ENCODE measurements at regions not wholly inside any gene's neighbourhood (a gene's known extent, or its start where the extent isn't known, plus 50 kb on each side); places are given as distances from the start of the nearest gene placed in this dataset.

DNA sequence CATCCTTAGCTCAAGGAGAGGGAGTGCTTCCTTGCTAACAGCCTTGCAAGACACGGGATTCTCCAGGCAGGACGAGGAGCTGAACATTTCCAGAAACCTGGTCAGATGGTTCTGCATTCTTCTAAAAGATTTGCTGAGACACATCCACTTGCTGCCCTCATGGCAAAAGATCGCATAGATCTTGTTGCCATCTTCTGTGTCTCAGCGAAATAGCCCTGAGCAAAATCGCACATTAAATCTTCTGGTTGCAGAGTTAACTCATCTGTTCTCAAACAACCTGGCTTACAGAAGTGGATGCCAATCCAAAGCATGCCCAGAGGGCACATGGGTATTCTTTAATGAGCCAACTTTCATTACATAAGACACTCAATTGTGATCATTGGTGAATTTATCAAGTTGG, 167.5 kb downstream of the PRKX start:
- WGBS, 2 donors (ENCODE audit: extremely low coverage in 2 of 2, insufficient read length in 2 of 2, insufficient replicate concordance in 1 of 2) = no CpG with 5 or more reads among the region's 5 CpGs
- Histone ChIP-seq H2BK120ac (ENCODE audit: low read depth, low read length) (no peak overlapping the region), H4K8ac (ENCODE audit: low read depth, low read length) (no peak overlapping the region), H3K9ac (ENCODE audit: low read depth, low read length, poor library complexity) (no peak overlapping the region), H2BK12ac (ENCODE audit: low read length) (no peak overlapping the region), H3K18ac (ENCODE audit: low read length) (no peak overlapping the region), H2BK15ac (ENCODE audit: low read length) (no peak overlapping the region), H3K4me1 (ENCODE audit: control insufficient read depth in 2 of 2, insufficient read depth in 1 of 2, low read depth in 1 of 2, low read length in 2 of 2) (no peaks in the 10 kb centered on the region), H3K27ac (replicated peaks; ENCODE audit: low read length) (no peak overlapping the region), H3K23ac (ENCODE audit: low read depth, low read length, poor library complexity) (no peak overlapping the region), H4K91ac (ENCODE audit: low read depth, low read length, poor library complexity) (no peak overlapping the region), H3K27me3 (ENCODE audit: control insufficient read depth in 3 of 3, insufficient read depth in 3 of 3, low read depth in 1 of 3, low read length in 3 of 3) (no peaks in the 10 kb centered on the region), H3K4me3 (ENCODE audit: low read length in 2 of 2) (no peak overlapping the region), H2AFZ (ENCODE audit: low read length) (no peak overlapping the region), H2AK5ac (ENCODE audit: low read depth, low read length) (no peak overlapping the region), H3K79me1 (ENCODE audit: low read depth, low read length) (no peaks in the 10 kb centered on the region), H3K14ac (ENCODE audit: low read length) (no peak overlapping the region), H3K9me3 (replicated peaks in 1 of 2; ENCODE audit: control insufficient read depth in 2 of 2, insufficient read depth in 1 of 2, low read depth in 1 of 2, low read length in 2 of 2) (no peaks in the 10 kb centered on the region), H3K4ac (ENCODE audit: low read length) (no peak overlapping the region), H3K4me2 (ENCODE audit: insufficient read depth, low read length, poor library complexity, severe bottlenecking) (no peak overlapping the region), H2BK5ac (ENCODE audit: low read length) (no peak overlapping the region), H3K36me3 (replicated peaks in 1 of 2; ENCODE audit: control insufficient read depth in 2 of 2, insufficient read depth in 2 of 2, low read length in 2 of 2) (no peaks in the 10 kb centered on the region)
- no peak for DNase-seq (ENCODE audit: low spot score)

GRCh38 chrX:3541336-3541735, 172.1 kb downstream of the PRKX start:
- Histone ChIP-seq H3K4me1 (ENCODE audit: control insufficient read depth in 2 of 2, insufficient read depth in 1 of 2, low read depth in 1 of 2, low read length in 2 of 2) (no peaks in the 10 kb centered on the region), H3K79me1 (ENCODE audit: low read depth, low read length) (no peaks in the 10 kb centered on the region), H4K91ac (ENCODE audit: low read depth, low read length, poor library complexity) (no peak overlapping the region), H3K14ac (ENCODE audit: low read length) (no peak overlapping the region), H2AK5ac (ENCODE audit: low read depth, low read length) (no peak overlapping the region), H3K4me3 (ENCODE audit: low read length in 2 of 2) (no peak overlapping the region), H4K8ac (ENCODE audit: low read depth, low read length) (no peak overlapping the region), H3K27ac (replicated peaks; ENCODE audit: low read length) (no peak overlapping the region), H3K18ac (ENCODE audit: low read length) (no peak overlapping the region), H3K27me3 (ENCODE audit: control insufficient read depth in 3 of 3, insufficient read depth in 3 of 3, low read depth in 1 of 3, low read length in 3 of 3) (no peaks in the 10 kb centered on the region), H3K36me3 (replicated peaks in 1 of 2; ENCODE audit: control insufficient read depth in 2 of 2, insufficient read depth in 2 of 2, low read length in 2 of 2) (no peaks in the 10 kb centered on the region), H3K4ac (ENCODE audit: low read length) (no peak overlapping the region), H3K4me2 (ENCODE audit: insufficient read depth, low read length, poor library complexity, severe bottlenecking) (no peak overlapping the region), H2BK15ac (ENCODE audit: low read length) (no peak overlapping the region), H2BK12ac (ENCODE audit: low read length) (no peak overlapping the region), H2AFZ (ENCODE audit: low read length) (no peak overlapping the region), H2BK120ac (ENCODE audit: low read depth, low read length) (no peak overlapping the region), H2BK5ac (ENCODE audit: low read length) (no peak overlapping the region), H3K23ac (ENCODE audit: low read depth, low read length, poor library complexity) (no peak overlapping the region), H3K9me3 (replicated peaks in 1 of 2; ENCODE audit: control insufficient read depth in 2 of 2, insufficient read depth in 1 of 2, low read depth in 1 of 2, low read length in 2 of 2) (no peaks in the 10 kb centered on the region), H3K9ac (ENCODE audit: low read depth, low read length, poor library complexity) (no peak overlapping the region)
- no peak for DNase-seq (ENCODE audit: low spot score)
- no CpG with 5 or more reads among the region's 2 CpGs for WGBS, 2 donors (ENCODE audit: extremely low coverage in 2 of 2, insufficient read length in 2 of 2, insufficient replicate concordance in 1 of 2)

DNA sequence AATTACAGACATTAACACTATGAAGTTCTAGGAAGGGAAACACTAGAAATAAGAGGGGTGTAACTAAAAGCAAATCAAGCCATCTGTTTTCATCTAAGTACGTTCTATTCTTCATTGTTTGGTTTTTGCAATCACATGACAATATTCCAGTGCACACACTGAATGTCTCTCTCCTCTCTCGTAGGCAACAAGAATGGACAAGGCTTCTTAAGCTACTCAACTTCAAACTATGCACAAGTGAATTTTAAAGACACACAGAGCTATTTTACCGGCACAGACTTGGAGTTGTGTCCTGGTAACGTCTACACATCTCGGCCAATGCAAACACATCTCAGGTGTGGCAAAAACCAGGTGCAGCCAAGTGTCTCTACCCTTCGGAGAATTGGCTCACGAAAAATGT, 173.3 kb downstream of the PRKX start:
- Histone ChIP-seq H3K23ac (ENCODE audit: low read depth, low read length, poor library complexity) (no peak overlapping the region), H3K27ac (replicated peaks; ENCODE audit: low read length) (no peak overlapping the region), H3K14ac (ENCODE audit: low read length) (no peak overlapping the region), H2BK12ac (ENCODE audit: low read length) (no peak overlapping the region), H3K9ac (ENCODE audit: low read depth, low read length, poor library complexity) (no peak overlapping the region), H3K4ac (ENCODE audit: low read length) (no peak overlapping the region), H2AFZ (ENCODE audit: low read length) (no peak overlapping the region), H3K9me3 (replicated peaks in 1 of 2; ENCODE audit: control insufficient read depth in 2 of 2, insufficient read depth in 1 of 2, low read depth in 1 of 2, low read length in 2 of 2) (no peaks in the 10 kb centered on the region), H2AK5ac (ENCODE audit: low read depth, low read length) (no peak overlapping the region), H3K36me3 (replicated peaks in 1 of 2; ENCODE audit: control insufficient read depth in 2 of 2, insufficient read depth in 2 of 2, low read length in 2 of 2) (no peaks in the 10 kb centered on the region), H4K91ac (ENCODE audit: low read depth, low read length, poor library complexity) (no peak overlapping the region), H3K79me1 (ENCODE audit: low read depth, low read length) (no peaks in the 10 kb centered on the region), H2BK5ac (ENCODE audit: low read length) (no peak overlapping the region), H2BK15ac (ENCODE audit: low read length) (no peak overlapping the region), H2BK120ac (ENCODE audit: low read depth, low read length) (no peak overlapping the region), H3K4me3 (ENCODE audit: low read length in 2 of 2) (no peak overlapping the region), H4K8ac (ENCODE audit: low read depth, low read length) (no peak overlapping the region), H3K27me3 (ENCODE audit: control insufficient read depth in 3 of 3, insufficient read depth in 3 of 3, low read depth in 1 of 3, low read length in 3 of 3) (no peaks in the 10 kb centered on the region), H3K4me2 (ENCODE audit: insufficient read depth, low read length, poor library complexity, severe bottlenecking) (no peak overlapping the region), H3K18ac (ENCODE audit: low read length) (no peak overlapping the region), H3K4me1 (ENCODE audit: control insufficient read depth in 2 of 2, insufficient read depth in 1 of 2, low read depth in 1 of 2, low read length in 2 of 2) (no peaks in the 10 kb centered on the region)
- no CpG with 5 or more reads among the region's 7 CpGs for WGBS, 2 donors (ENCODE audit: extremely low coverage in 2 of 2, insufficient read length in 2 of 2, insufficient replicate concordance in 1 of 2)
- no peak for DNase-seq (ENCODE audit: low spot score)

- no peaks in the 10 kb centered on the region for H3K9me3 ChIP-seq (replicated peaks in 1 of 2; ENCODE audit: control insufficient read depth in 2 of 2, insufficient read depth in 1 of 2, low read depth in 1 of 2, low read length in 2 of 2)
- no peak overlapping the region for H2AK5ac ChIP-seq (ENCODE audit: low read depth, low read length)
- H2BK120ac ChIP-seq (ENCODE audit: low read depth, low read length) = no peak overlapping the region
- H3K27me3 ChIP-seq (ENCODE audit: control insufficient read depth in 3 of 3, insufficient read depth in 3 of 3, low read depth in 1 of 3, low read length in 3 of 3) = no peaks in the 10 kb centered on the region
- H2BK5ac ChIP-seq (ENCODE audit: low read length) = no peak overlapping the region
- H2BK12ac ChIP-seq (ENCODE audit: low read length) = no peak overlapping the region
- H3K23ac ChIP-seq (ENCODE audit: low read depth, low read length, poor library complexity) = no peak overlapping the region
- no peak overlapping the region for H4K8ac ChIP-seq (ENCODE audit: low read depth, low read length)
- H3K4me3 ChIP-seq (ENCODE audit: low read length in 2 of 2) = no peak overlapping the region
- H3K27ac ChIP-seq (replicated peaks; ENCODE audit: low read length) = no peak overlapping the region
- H2BK15ac ChIP-seq (ENCODE audit: low read length) = no peak overlapping the region
- H3K4ac ChIP-seq (ENCODE audit: low read length) = no peak overlapping the region
- no peaks in the 10 kb centered on the region for H3K4me1 ChIP-seq (ENCODE audit: control insufficient read depth in 2 of 2, insufficient read depth in 1 of 2, low read depth in 1 of 2, low read length in 2 of 2)
- no peaks in the 10 kb centered on the region for H3K36me3 ChIP-seq (replicated peaks in 1 of 2; ENCODE audit: control insufficient read depth in 2 of 2, insufficient read depth in 2 of 2, low read length in 2 of 2)
- H3K79me1 ChIP-seq (ENCODE audit: low read depth, low read length) = no peaks in the 10 kb centered on the region
- no peak for DNase-seq (ENCODE audit: low spot score)
- no peak overlapping the region for H3K4me2 ChIP-seq (ENCODE audit: insufficient read depth, low read length, poor library complexity, severe bottlenecking)
- no peak overlapping the region for H3K9ac ChIP-seq (ENCODE audit: low read depth, low read length, poor library complexity)
- no peak overlapping the region for H2AFZ ChIP-seq (ENCODE audit: low read length)
- no CpG with 5 or more reads among the region's 3 CpGs for WGBS, 2 donors (ENCODE audit: extremely low coverage in 2 of 2, insufficient read length in 2 of 2, insufficient replicate concordance in 1 of 2)
- H4K91ac ChIP-seq (ENCODE audit: low read depth, low read length, poor library complexity) = no peak overlapping the region
- H3K18ac ChIP-seq (ENCODE audit: low read length) = no peak overlapping the region
- H3K14ac ChIP-seq (ENCODE audit: low read length) = no peak overlapping the region
Observed at GRCh38 chrX:3532581-3533085, 180.8 kb downstream of the PRKX start.
